GM19452 (cell line): ENCODE measurements at regions not wholly inside any gene's neighbourhood (a gene's known extent, or its start where the extent isn't known, plus 50 kb on each side); places are given as distances from the start of the nearest gene placed in this dataset.

Experiments used
- ATAC-seq: cut with Tn5 transposase; IDR thresholded peaks from one replicate; pipeline ENCODE4 v1.9.1; 2021; ENCODE audit not compliant: unreplicated experiment

DNA sequence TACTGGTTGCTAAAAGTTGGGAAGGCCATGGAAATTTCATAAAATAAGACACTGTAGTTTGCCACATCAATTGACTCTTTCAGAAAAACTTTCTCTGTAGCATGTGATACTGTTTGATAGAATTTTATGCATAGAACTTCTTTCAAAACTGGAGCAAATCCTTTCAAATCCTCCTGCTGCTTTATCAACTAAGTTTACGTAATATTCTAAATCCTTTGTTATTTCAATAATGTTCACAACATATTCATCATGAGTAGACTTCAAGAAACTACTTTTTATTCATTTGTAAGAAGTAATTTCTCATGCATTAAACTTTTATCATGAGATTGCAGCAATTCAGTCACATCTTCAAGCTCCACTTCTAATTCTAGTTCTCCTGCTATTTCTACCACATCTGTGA is 199.3 kb downstream of the PCDH18 start:
- no peak for ATAC-seq

DNA sequence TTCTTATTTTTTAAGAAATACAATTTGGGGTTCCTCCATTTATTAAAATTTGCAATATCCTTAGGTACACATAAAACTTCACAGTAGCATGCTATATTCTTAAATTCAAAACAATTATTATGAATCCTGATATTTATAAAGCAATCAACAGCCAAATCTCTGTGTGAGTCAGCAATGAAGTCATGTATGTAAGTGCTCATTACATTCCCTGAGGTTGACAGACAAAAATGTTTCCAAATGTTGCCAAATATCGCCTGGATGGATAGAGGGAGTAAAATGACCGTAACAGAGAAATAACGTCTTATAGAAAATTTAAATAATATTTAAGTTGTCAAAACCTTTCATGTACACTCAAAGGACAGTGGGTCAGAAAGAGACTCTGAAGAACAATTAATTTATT is 220.0 kb downstream of the PCDH18 start:
- ATAC-seq = no peak

DNA sequence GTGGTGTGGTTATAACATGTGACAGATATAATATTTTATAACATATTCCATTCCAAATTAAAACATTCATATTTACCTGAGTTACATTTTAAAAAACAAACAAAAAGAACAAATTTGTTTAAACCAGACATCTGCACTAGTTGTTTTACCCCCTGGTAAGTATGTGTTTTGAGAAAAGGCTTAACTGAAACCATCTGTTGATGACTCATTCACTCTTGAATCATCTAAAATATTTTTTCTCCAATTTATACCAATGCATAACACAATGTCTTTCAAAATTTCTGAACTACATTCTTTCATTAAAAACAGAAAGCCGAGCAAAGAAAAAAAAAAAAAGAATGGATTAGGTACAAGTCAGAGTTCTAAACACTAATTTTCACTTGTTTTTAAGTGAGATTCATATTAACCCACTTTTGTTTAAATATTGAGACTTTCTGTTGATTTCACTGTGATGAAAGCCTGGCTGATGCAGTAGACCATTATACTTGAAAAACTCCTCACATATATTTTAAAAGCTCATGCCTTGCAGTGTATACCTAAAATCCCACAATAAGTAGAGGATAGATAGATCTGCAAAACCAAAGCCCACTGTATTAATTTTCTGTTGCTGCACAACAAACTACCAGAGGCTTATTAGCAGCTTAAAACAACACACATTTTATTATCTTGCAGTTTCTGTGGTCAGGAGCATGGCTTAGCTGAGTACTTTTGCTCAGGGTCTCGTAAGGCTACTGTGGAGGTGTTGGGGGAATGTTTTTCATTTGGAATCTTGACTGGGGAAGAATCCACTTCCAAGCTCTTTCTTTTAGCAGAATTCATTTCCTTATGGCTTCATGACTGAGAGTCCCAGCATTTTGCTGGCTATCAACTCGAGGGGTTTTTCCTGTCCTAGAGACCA is 221.5 kb downstream of the PCDH18 start:
- ATAC-seq = no peak

DNA sequence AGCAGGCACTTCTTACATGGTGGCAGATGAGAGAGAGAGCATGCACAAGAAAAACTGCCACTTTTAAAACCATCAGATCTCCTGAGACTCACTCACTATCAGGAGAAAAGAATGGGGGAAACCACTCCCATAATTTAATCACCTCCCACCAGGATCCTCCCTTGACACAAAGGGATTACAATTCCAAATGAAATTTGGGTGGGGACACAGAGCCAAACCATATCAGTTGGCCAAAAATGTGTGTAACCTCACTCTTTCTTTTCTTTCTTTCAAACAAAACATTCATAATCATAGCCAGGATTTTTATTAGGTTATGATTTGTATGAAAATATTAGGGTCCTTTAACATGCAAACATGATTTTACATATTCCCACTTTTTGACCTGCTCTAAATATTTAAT is 222.1 kb downstream of the PCDH18 start:
- ATAC-seq = no peak

DNA sequence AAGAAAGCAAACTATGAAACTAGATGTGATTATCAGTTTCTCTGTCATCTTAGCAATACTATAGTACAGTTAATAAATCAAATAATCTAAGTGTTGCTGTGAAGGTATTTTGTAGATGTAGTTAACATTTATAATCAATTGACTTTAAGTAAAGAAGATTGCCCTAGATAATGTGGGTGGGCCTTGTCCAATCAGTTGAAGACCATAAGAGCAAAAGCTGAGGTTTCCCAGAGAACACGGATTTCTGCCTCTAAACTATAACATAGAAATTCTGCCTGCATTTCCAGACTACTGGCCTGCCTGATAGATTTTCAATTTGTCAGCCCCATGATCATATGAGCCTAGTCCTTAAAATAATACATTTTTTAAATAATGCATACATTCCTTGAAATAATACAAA is 222.9 kb downstream of the PCDH18 start:
- no peak for ATAC-seq

DNA sequence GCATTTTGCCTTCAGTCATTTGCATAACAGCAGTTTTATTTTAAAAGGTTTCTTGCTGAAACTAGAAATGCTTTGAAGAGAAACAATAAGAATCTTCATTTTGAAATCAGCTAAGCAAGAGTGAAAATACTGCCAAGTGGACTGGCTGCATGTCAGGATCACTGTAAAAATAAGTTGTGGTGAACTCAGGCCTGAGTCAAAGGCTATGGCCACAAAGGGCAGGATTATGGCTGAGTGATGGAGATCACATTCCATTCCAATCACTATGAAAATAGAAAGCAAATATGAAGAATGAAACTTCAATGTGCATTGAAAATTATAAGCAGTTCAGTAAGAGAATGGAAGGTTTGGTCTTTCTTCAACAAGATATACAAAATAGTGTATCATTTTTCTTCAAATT is 224.5 kb downstream of the PCDH18 start:
- no peak for ATAC-seq

DNA sequence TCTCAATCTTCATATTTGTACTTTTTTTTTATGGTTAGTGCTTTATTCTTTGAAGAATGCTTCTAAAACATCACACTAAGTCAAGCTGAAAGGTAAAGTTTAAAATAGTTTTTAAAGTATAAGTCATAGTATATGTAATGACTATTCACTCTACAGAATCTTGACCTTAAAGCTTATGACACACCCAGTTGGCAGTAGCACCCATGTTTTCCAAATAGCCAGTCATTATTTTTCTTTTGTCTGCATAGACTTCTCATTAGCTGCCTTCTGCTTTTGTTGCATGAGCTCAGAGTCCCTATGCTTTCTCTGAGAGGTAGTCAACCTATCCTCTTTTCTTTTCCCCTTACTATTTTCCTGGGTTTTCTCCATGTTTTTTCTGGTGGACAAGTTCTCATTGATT is 231.5 kb downstream of the PCDH18 start:
- no peak for ATAC-seq

DNA sequence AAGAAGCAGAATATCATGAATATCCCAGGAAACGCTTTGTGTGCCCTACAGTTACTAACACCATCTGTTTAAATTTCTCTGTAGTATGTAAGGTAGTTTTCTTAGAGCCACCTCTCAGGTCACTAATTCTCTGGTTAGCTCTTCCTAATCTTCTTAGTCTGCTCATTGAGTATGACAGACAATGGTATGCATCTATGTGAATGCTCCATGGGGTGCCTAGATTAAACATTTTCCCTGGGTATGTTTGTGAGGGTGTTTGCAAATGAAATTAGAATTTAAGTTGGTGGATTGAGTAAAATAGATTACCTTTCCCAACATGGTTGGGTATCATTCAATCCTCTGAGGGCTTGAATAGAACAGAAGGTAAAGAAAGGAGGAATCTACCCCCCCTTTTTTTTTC is 233.0 kb downstream of the PCDH18 start:
- ATAC-seq = no peak

DNA sequence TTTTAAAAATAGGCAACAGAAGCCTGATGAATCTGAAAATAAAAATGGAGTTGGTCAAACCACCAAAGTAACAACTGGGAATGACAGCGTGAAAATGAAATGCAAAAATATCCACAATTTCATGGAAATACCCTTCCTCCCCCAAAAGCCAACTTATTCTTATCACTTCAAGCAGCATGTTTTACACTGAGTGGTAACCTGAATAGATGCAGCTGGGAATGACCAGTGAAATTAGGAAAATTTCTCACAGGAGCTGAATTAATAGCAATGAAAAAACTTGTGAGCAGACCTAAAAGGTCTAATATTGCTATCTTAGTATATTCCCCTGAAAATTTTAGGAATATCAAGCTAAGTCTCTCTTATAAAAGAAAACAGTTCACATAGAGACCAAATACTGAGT is 239.0 kb downstream of the PCDH18 start:
- no peak for ATAC-seq

DNA sequence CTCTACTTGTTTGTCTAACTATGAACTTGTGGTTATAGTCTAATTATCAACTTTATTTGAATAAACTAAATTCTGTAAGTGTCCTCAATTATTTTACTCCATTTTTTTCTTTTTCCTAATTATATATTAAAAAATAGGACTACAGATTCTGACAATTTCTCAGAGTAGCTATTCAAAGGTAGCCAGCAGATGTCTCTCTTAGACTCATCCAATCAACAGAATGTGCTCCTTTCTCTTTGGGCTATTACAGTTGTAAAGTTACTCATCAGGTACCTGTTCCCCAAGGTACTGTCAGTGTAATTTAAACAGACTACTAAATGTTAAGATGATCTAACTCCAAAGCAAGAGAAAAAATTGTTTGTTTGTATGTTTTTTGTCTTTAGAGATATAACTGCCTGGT is 248.6 kb downstream of the PCDH18 start:
- no peak for ATAC-seq

DNA sequence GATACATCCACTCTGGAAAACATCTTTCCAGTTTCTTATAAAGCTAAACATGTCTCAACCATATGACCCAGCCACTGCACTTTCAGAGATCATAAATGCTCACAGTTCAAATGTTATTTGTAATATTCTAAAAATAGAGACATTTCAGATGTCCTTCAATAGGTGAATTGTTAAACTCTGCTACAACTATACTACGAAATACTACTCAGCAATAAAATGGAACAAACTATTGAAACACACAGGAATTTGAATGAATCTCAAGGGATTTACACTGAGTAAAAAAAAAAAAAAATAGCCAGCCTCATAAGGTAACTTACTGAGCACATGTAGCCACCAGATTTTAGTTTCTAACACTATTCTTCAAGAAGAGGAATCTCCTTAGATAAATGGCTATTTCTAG is 253.9 kb downstream of the PCDH18 start:
- no peak for ATAC-seq

DNA sequence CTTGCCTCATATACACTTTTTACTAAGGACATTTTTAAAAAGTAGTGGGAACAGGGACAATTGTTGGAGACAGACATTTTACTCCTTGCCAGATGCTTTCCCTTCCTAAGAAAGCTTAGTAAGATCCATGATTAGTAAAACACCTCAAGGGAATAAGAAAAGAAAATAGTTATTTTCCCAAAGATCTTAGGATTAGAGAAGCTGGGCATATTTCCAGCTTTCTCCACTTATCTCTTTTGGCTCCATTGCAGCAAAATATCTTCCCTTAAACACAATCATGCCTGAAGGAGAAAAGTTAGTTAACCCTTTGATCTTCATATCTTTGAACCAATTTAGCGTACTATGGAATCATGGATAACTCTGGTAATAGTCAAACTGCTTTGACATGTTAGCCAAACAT is 257.9 kb downstream of the PCDH18 start:
- no peak for ATAC-seq

DNA sequence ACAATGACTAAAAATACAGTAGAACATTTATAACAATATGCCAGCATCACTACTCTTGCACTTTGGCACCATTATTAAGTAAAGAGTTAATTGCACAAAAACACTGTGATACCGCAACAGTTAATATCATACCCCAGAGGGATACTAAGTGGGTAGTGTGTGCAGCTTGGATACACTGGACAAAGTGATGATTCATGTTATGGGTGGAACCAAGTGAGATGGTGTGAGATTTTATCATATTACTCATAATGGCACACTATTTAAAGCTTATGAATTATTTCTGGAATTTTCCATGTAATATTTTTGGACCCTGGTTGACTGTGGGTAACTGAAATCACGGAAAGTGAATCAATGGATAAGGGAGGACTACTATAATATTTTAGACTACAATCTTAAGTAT is 265.3 kb downstream of the PCDH18 start:
- ATAC-seq = no peak

DNA sequence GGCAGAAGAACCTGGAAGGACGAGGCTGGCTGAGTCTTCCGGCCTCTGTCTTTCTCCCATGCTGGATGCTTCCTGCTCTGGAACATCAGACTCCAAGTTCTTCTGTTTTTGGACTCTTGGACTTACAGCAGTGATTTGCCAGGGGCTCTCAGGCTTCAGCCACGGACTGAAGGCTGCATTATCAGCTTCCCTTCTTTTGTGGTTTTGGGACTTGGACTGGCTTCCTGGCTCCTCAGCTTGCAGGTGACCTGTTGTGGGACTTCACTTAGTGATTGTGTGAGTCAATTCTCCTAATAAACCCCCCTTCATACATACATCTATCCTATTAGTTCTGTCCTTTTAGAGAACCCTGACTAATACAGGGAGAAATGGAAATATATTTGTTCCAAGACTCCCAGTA is 265.8 kb downstream of the PCDH18 start:
- ATAC-seq = no peak

DNA sequence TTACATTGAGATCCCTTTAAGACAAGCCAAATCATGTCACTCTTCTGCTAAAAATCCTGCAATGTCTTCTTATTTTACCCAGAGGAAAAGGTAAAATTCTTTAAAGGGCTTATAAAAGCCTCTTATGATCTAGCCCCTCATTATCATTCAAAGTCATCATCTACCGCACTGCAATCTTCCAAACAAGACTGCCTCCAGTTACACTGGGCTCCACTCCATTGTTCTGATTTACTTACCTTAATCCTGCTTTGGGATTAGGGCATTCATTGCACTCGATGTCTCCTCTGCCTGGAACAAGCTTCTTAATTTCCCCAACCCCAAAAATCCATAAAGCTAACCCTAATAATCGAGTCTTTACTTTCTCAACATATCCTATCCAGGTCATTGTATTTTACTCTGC is 269.1 kb downstream of the PCDH18 start:
- ATAC-seq = no peak

DNA sequence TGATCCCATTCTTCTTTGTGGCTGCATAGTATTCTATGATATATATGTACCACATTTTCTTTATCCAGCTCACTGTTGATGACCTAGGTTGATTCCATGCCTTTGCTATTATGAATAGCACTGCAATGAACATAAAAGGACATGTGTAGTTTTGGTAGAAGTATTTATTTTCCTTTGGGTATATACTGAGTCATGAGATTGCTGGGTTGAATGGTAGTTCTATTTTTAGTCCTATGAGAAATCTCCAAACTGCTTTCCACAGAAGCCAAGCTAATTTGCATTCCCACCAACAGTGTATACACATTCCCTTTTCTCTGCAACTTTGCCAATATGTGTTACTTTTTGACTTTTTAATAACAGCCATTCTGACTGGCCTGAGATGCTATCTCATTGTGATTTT is 278.3 kb downstream of the PCDH18 start:
- no peak for ATAC-seq

DNA sequence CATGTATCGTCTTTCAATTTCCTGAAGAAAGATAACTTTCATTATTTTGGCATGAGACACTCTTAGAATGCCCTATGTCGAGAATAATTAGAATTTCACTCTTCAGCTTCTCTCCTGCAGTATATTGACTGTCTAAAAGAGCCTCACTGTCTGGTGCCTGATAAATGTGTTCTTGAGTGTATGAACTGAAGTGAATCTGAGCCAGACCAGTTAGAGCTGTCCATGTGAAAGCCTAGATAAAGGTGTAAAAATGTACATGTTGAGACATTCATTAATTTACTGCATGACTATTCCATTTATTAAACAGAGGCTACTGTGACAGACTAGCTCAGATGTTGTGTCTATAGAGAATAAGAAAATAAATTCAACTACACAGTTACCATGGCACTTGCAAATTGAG is 283.2 kb downstream of the PCDH18 start:
- no peak for ATAC-seq

DNA sequence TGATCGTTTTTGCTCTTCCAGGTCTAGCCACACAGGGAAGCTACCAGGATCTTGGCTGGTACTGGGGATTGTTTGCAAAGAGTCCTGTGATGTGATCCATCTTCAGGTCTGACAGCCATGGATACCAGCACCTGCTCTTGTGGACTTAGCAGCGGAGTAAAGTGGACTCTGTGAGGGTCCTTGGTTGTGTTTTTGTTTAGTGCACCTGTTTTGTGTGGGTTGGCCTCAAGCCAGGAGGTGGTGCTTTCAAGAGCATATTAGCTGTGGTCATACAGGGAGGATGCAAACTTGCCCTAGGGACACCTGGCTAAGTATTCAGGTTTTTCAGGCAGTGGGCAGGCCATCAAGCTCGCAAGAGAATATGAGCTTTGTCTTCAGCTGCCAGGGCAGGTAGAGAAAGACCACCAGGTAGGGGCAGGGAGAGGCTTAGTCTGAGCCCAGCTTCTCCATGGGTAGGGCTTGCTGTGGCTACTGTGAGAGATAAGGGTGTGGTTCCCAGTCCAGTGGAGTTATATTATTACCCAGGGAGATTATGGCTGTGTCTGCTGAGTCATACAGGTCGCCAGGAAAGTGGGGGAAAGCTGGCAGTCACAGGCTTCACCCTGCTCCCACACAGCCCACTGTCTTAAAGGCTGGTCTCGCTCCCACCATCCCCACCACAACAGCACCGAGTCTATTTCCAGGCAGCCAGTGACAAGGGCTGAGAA is 293.7 kb downstream of the PCDH18 start:
- no peak for ATAC-seq

DNA sequence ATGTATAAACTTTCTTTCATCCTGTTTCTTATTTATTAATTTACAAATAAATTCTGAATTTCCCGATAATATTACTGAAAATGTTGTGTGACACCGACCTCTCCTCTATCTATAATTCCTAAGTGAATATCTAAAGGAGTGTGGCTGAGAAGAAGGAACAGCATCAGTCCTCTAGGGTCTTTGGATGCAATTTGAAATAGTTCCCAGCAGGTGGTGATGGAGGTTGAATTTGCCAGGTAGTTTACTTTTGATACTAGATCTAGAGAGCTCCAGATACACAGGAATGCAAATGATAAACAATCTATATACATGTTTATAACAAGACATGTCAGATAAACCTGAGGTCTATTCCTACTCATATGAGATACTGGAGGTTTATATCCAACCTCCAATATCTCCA is 305.4 kb downstream of the PCDH18 start:
- no peak for ATAC-seq

DNA sequence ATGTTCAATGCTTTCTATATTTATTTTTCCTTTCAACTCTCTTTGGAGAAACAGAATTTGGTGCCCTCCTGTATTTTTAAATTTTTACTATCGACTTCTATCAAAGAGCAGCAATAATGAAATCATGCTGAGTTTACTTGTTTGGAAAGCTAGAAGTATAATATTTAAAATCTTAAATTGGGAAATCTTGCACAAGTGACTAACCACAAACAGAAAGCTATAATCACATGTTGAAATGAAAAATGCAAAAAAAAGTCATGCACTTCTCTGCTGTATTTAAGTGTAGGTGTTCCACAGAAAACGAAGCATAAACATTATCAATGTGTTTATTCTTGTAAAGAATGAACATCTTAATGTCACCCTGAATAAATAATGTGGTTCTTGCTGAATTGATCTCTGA is 306.1 kb downstream of the PCDH18 start:
- no peak for ATAC-seq

DNA sequence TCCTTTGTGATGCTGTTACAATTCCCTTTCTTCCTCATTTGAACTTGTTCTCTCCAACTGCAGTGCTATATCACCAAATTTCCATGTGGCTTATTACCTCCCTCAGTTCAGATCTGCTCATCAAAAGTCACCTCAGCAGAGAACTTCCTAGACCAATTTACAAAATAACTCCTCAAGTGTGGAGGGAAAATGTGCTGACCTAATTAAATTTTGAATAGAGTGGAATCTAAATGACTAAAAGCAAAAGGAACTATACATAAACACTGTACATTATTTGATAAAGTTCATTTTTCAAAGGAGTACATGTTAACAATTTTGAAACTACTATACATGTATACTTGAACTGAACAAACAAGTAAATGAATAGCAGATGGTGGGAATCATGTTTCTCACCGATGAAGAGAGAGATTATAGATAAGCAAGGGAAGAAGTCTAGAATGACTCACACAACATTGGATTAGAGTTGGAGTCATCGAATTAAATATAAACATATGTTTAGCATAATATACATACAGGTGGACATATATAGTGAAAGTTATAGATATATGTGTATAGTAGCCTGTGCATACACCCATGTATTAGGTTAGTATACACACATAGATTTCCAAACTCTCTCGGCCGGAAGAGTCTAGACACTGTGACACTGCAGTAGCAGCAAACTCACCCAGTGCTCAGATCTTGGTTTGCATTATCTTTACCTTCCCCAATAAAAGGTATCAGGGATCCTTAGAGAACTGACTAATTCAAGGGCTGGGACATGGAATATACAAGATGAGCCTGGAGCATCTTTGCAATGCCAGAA is 318.7 kb downstream of the PCDH18 start:
- no peak for ATAC-seq

DNA sequence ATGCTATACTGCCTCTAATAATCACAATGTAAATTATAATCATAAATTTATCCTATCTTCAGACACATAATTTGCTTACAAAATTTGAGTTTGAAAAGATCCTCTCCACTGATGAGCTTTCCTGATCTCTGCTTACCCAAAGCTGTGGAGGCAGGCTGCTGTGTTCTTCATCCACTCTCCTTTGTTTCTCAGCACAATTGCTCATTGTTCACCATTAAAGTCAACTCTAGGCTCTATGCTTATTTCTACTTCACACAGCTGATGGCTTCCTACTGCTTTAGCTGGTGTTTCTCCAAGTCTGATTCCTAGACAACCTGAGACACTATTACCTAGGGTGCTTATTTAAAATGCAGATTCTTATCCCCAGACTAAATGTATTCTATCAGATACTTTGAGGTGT is 319.7 kb downstream of the PCDH18 start:
- no peak for ATAC-seq
